GM12892 (cell line): ENCODE measurements at regions not wholly inside any gene's neighbourhood (a gene's known extent, or its start where the extent isn't known, plus 50 kb on each side); places are given as distances from the start of the nearest gene placed in this dataset.

Experiments used
- POLR2A ChIP-seq: IDR thresholded peaks from 2 replicates; pipeline ENCODE4 v1.6.1; 2011; ENCODE audit warnings: low read depth, low read length, control low read depth
- TAF1 ChIP-seq: IDR thresholded peaks from 2 replicates; pipeline ENCODE4 v1.6.1; 2011; ENCODE audit warnings: low read depth, mild to moderate bottlenecking, control low read depth, low read length, borderline replicate concordance

GRCh38 chr5:96565582-96566265, 96.5 kb upstream of the CAST start:
- TF ChIP-seq POLR2A (no peak), TAF1 (no peak)
